Caki2 (cell line): ENCODE measurements at regions not wholly inside any gene's neighbourhood (a gene's known extent, or its start where the extent isn't known, plus 50 kb on each side); places are given as distances from the start of the nearest gene placed in this dataset.

Experiments used
- DNase-seq: peaks from one replicate; pipeline ENCODE4 v3.0.0-alpha.2; 2015; ENCODE audit warnings: low read depth
- in situ Hi-C: cut with HindIII; loops from 2 replicates; pipeline ENCODE4 v1.10.0; 2016; ENCODE audit warnings: low sequenced_read_pairs, low pct_unique_long_range_greater_than_20kb, mixed read lengths

GRCh38 chr4:30916337-30917274 is 196.4 kb downstream of the PCDH7 start:
- no peak for DNase-seq
- in situ Hi-C loops: no loop called here

GRCh38 chr4:30917946-30918345 is 197.8 kb downstream of the PCDH7 start:
- in situ Hi-C loops: no loop called here
- no peak for DNase-seq

- in situ Hi-C loops: no loop called here
Observed at GRCh38 chr4:30919458-30919857, 199.3 kb downstream of the PCDH7 start.

GRCh38 chr4:30920043-30920442 is 199.9 kb downstream of the PCDH7 start:
- no peak for DNase-seq
- in situ Hi-C loops: no loop called here

More at GRCh38 chr4:30919458-30919857, 199.3 kb downstream of the PCDH7 start:
- no peak for DNase-seq

GRCh38 chr4:30922625-30923024 is 202.5 kb downstream of the PCDH7 start:
- in situ Hi-C loops: no loop called here
- no peak for DNase-seq

GRCh38 chr4:30924495-30924894 is 204.3 kb downstream of the PCDH7 start:
- in situ Hi-C loops: no loop called here
- no peak for DNase-seq

GRCh38 chr4:30929649-30930048 is 209.5 kb downstream of the PCDH7 start:
- in situ Hi-C loops: no loop called here
- no peak for DNase-seq

GRCh38 chr4:30930276-30930675 is 210.1 kb downstream of the PCDH7 start:
- in situ Hi-C loops: no loop called here
- DNase-seq: no peak

- in situ Hi-C loops: no loop called here
- DNase-seq: no peak
Observed at GRCh38 chr4:30932581-30932980, 212.4 kb downstream of the PCDH7 start.

GRCh38 chr4:30939069-30939468 is 218.9 kb downstream of the PCDH7 start:
- in situ Hi-C loops: no loop called here
- no peak for DNase-seq

- no peak for DNase-seq
- in situ Hi-C loops: no loop called here
Observed at GRCh38 chr4:30939684-30940083, 219.5 kb downstream of the PCDH7 start.

- no peak for DNase-seq
Observed at GRCh38 chr4:30941641-30942040, 221.5 kb downstream of the PCDH7 start.

GRCh38 chr4:30943356-30943755 is 223.2 kb downstream of the PCDH7 start:
- in situ Hi-C loops: no loop called here
- no peak for DNase-seq

More at GRCh38 chr4:30941641-30942040, 221.5 kb downstream of the PCDH7 start:
- in situ Hi-C loops: no loop called here

- peak; percentile 58 for DNase-seq
- in situ Hi-C loops: no loop called here
Observed at GRCh38 chr4:30945586-30945985, 225.4 kb downstream of the PCDH7 start.

- DNase-seq: peak; percentile 34
- in situ Hi-C loops: no loop called here
Observed at GRCh38 chr4:30946288-30946687, 226.1 kb downstream of the PCDH7 start.

- DNase-seq: peak; percentile 57
- in situ Hi-C loops: no loop called here
Observed at GRCh38 chr4:30948653-30949052, 228.5 kb downstream of the PCDH7 start.

- in situ Hi-C loops: no loop called here
- peak; percentile 90 for DNase-seq
Observed at GRCh38 chr4:30950737-30951136, 230.6 kb downstream of the PCDH7 start.

- in situ Hi-C loops: no loop called here
- peak; percentile 81 for DNase-seq
Observed at GRCh38 chr4:30952526-30953219, 232.5 kb downstream of the PCDH7 start.

GRCh38 chr4:30953799-30954198 is 233.6 kb downstream of the PCDH7 start:
- in situ Hi-C loops: no loop called here
- no peak for DNase-seq
